Small intestine (tissue), 7 donors: ENCODE measurements at regions not wholly inside any gene's neighbourhood (a gene's known extent, or its start where the extent isn't known, plus 50 kb on each side); places are given as distances from the start of the nearest gene placed in this dataset.
"Not testable (repeated sequence)": the region's sequence is repeated elsewhere in the genome, so short reads cannot be mapped to it uniquely, and the experiment has no call there.

Experiments
- DNase-seq, 2 donors: peaks; one replicate each; pipeline versions ENCODE4 v3.0.0 to v3.0.0-alpha.2; 2013
- FAIRE-seq: peaks from 2 replicates; lab custom pipeline; 2012; peaks lifted over from hg19 to GRCh38; lab: Jason Lieb, UNC
- H3K27ac ChIP-seq, 3 donors: one replicate each; pipeline ENCODE4 v1.5.1; 2013; ENCODE audit warnings: low read length in 2 of 3, mild to moderate bottlenecking in 2 of 3, control low read depth in 1 of 3, inconsistent platforms in 1 of 3, low read depth in 1 of 3, moderate library complexity in 1 of 3
- H3K27me3 ChIP-seq, 3 donors: one replicate each; pipeline ENCODE4 v1.6.1; 2013; ENCODE audit warnings: low read length in 3 of 3, inconsistent platforms in 1 of 3; ENCODE audit not compliant: control insufficient read depth in 3 of 3, insufficient read depth in 3 of 3
- H3K36me3 ChIP-seq, 3 donors: one replicate each; pipeline ENCODE4 v1.6.1; 2013; ENCODE audit warnings: low read length in 3 of 3, inconsistent platforms in 1 of 3, low read depth in 1 of 3, mild to moderate bottlenecking in 1 of 3, moderate library complexity in 1 of 3; ENCODE audit not compliant: control insufficient read depth in 3 of 3, insufficient read depth in 2 of 3
- H3K4me1 ChIP-seq, 3 donors: one replicate each; pipeline ENCODE4 v1.6.1; 2013; ENCODE audit warnings: low read length in 2 of 3, inconsistent platforms in 1 of 3, low read depth in 1 of 3, mild to moderate bottlenecking in 1 of 3, moderate library complexity in 1 of 3; ENCODE audit not compliant: control insufficient read depth in 3 of 3, insufficient read depth in 2 of 3
- H3K4me3 ChIP-seq, 3 donors: one replicate each; pipeline ENCODE4 v1.5.1; 2013; ENCODE audit warnings: low read length in 3 of 3, control low read depth in 1 of 3, inconsistent platforms in 1 of 3, low read depth in 1 of 3, mild to moderate bottlenecking in 1 of 3, moderate library complexity in 1 of 3
- H3K9me3 ChIP-seq, 2 donors: one replicate each; pipeline ENCODE4 v1.6.1; 2013; ENCODE audit warnings: low read depth in 1 of 2, low read length in 1 of 2; ENCODE audit not compliant: control insufficient read depth in 2 of 2, insufficient read depth in 1 of 2
- WGBS, 3 donors: extraction: QIAGEN DNeasy Blood & Tissue Kit; methylation state at CpG; one replicate each; pipeline ENCODE4 v1.1.7; 2013; 5-methylcytosine and 5-hydroxymethylcytosine counted together
- donor health status: healthy with polysubstance abuse.
- donor health status: control.
- donor health status: control.
- donor health status: Bipolar disorder and iron deficiency.
- donor health status: healthy.

DNA sequence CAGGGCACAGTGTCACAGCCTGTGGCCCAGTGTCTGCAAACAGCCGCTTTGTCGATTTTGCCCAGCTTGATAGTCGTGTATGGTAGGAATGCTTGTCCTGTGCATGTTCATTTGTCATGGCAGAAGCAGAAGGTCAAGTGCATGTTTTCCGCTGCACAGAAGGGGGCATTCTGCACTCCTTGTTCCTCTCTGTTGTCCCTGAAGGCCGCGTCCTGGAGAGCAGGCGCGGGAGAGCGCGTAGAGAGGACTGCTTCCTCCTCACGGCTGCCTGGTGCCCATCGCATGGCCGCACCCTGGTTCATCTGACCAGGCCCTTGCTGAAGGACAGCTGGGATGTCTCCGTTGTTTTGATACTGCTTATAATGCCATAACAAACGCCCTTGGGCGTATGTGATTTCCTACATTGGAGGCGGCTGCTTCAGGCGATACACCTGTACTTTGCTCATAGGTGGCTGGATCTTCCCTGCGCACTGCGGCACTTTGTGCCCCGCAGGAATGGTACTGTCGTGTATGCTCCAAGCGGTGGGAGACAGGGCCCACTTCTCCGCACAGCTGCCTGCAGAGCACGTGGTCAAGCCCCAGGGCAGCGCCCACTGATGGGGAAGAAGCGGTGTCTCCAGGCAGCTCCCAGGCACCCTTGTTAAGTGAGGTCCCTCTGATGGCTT, 63.5 kb upstream of the LRPAP1 start:
- not testable (repeated sequence) for H3K4me3 ChIP-seq, FAIRE-seq, H3K36me3 ChIP-seq, H3K9me3 ChIP-seq, DNase-seq, H3K4me1 ChIP-seq, H3K27me3 ChIP-seq, H3K27ac ChIP-seq
- WGBS, 3 donors, result 82 to 84% (median 84%) methylated on average over 22 to 26 of the region's 27 CpGs

DNA sequence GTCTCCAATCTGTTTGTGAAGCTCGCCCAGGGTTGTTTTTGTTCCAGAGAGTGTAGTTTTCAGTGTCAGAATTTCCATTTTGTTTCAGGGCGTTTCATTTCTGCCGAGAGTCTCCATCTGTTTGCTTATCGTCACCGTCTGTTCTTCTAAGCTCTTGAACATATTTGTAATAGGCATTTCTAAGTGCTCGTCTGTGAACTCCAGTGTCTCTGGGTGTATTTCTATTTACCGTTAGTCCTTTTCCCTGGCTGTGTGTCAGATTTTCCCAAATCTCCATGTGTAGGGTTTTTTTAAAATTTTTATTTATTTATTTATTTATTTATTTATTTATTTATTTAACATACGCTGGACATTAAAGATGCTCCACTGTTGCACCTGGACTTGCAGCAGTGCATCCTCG, 62.5 kb upstream of the LRPAP1 start:
- not testable (repeated sequence) for DNase-seq, H3K27me3 ChIP-seq, H3K4me1 ChIP-seq, H3K9me3 ChIP-seq, FAIRE-seq, H3K27ac ChIP-seq, H3K36me3 ChIP-seq, H3K4me3 ChIP-seq
- 73 to 85% (median 76%) methylated on average over 9 of the region's 9 CpGs for WGBS, 3 donors

- not testable (repeated sequence) for H3K36me3 ChIP-seq, H3K27ac ChIP-seq, H3K4me1 ChIP-seq, DNase-seq, H3K4me3 ChIP-seq, FAIRE-seq, H3K9me3 ChIP-seq, H3K27me3 ChIP-seq
- WGBS, 3 donors, result 63 to 64% (median 63%) methylated on average over 20 to 21 of the region's 21 CpGs
These were observed 58.0 kb upstream of the LRPAP1 start for GRCh38 chr4:3589946-3590924.

GRCh38 chr4:3589379-3589778, 57.2 kb upstream of the LRPAP1 start:
- not testable (repeated sequence) for FAIRE-seq, H3K4me1 ChIP-seq, H3K27me3 ChIP-seq, H3K36me3 ChIP-seq, H3K27ac ChIP-seq, H3K4me3 ChIP-seq, DNase-seq, H3K9me3 ChIP-seq
- WGBS, 3 donors, result 89 to 91% (median 91%) methylated on average over 10 of the region's 11 CpGs

DNA sequence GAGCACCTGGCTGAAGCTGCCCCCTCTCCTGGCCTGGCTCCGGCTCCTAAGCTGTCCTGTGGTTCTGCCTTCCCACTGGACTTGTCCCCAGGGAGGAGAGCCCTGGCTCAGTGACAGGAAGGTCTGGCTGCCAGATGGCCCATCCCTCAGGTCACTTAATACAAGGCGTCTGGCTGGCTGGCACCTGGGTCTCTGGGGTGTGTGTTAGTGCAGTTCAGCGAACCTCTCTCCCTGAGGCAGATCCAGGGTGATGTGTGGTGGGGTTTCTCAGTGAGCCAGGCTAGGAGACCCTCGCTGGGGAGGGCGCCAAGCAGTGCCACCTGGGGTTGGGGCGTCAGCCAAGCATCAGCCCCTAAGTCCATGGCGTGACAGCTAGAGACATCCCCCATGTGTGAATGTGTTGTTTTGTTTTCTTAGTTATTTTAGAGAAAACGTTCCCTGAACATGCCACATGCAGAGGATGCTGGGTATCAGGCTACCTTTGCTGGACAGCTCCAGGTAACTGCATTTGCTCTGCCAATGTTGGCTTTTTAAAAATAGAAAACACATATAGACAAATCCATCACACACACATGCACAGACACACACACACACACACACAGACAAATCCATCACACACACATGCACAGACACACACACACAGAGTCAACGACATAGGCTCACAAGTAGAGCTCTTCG, 56.4 kb upstream of the LRPAP1 start:
- not testable (repeated sequence) for H3K9me3 ChIP-seq, H3K27ac ChIP-seq, H3K27me3 ChIP-seq, H3K36me3 ChIP-seq, FAIRE-seq, DNase-seq, H3K4me3 ChIP-seq, H3K4me1 ChIP-seq
- WGBS, 3 donors, result 41 to 64% (median 44%) methylated on average over 9 of the region's 10 CpGs

- H3K27me3 ChIP-seq, H3K36me3 ChIP-seq, FAIRE-seq, H3K9me3 ChIP-seq, H3K4me1 ChIP-seq, DNase-seq, H3K4me3 ChIP-seq, H3K27ac ChIP-seq: not testable (repeated sequence)
- WGBS, 3 donors, result 91 to 94% (median 94%) methylated on average over 10 of the region's 10 CpGs
These were observed 54.4 kb upstream of the LRPAP1 start for GRCh38 chr4:3586596-3586995.

- H3K27me3 ChIP-seq, H3K36me3 ChIP-seq, DNase-seq, FAIRE-seq, H3K4me3 ChIP-seq, H3K9me3 ChIP-seq, H3K4me1 ChIP-seq, H3K27ac ChIP-seq: not testable (repeated sequence)
- 26 to 33% (median 28%) methylated on average over 7 of the region's 7 CpGs for WGBS, 3 donors
These were observed 53.3 kb upstream of the LRPAP1 start for GRCh38 chr4:3585567-3585966.

DNA sequence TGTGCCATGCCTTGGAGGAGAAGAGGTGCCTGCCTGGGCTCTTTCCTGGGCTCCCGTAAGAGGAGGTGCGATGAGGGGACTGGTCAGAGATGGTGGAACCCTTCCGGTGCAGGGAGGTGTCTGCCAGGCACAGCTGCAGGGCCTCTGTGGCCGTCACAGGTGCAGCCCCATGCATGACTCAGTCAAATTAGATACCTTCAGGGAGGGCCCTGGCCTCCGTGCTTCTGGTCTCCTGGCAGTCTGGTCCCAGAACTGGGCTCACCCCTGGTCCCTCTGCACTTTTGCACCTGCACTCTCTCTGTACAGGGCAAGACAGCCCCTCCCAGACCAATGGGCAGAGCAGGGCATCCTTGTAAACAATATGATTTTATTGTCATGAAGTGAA, 49.9 kb upstream of the LRPAP1 start:
- DNase-seq, result no peak
- WGBS, 3 donors, result 64 to 68% (median 65%) methylated on average over 4 to 5 of the region's 5 CpGs
- FAIRE-seq, result no peak

More for the DNA sequence above, 49.9 kb upstream of the LRPAP1 start:
- Histone ChIP-seq H3K4me1 (peaks cover 0 to 2% (median 0%) of the 10 kb centered on the region in 3 donors), H3K9me3 (peaks cover 0 to 2% of the 10 kb centered on the region in 2 donors), H3K27ac (no peak overlapping the region), H3K36me3 (no peaks in the 10 kb centered on the region), H3K4me3 (no peak overlapping the region), H3K27me3 (no peaks in the 10 kb centered on the region)
